Neutrophil (primary cell): ENCODE measurements at regions not wholly inside any gene's neighbourhood (a gene's known extent, or its start where the extent isn't known, plus 50 kb on each side); places are given as distances from the start of the nearest gene placed in this dataset.

ENCODE experiments used
- H3K27ac ChIP-seq: fragments of 200-600 bp; sonication (generic); 2 replicates; pipeline ENCODE4 v1.5.1; 2016; ENCODE audit warnings: mild to moderate bottlenecking, moderate library complexity
- H3K27me3 ChIP-seq: fragments of 200-600 bp; sonication (generic); 2 replicates; pipeline ENCODE4 v1.6.0; 2016; ENCODE audit warnings: mild to moderate bottlenecking
- H3K36me3 ChIP-seq: fragments of 200-600 bp; sonication (generic); 2 replicates; pipeline ENCODE4 v1.5.1; 2017
- H3K4me1 ChIP-seq, 2 experiments: fragments of 200-600 bp in 1 of 2; sonication (generic) in 1 of 2; 1 replicate in 1 of 2; 2 replicates in 1 of 2; pipeline versions ENCODE4 v1.5.1 to v1.6.1; 2013 to 2016; ENCODE audit warnings: low read depth in 1 of 2, low read length in 1 of 2, mild to moderate bottlenecking in 1 of 2, moderate library complexity in 1 of 2; ENCODE audit not compliant: control insufficient read depth in 1 of 2, insufficient read depth in 1 of 2
- H3K4me3 ChIP-seq, 2 experiments: fragments of 200-600 bp in 1 of 2; sonication (generic) in 1 of 2; 1 replicate in 1 of 2; 2 replicates in 1 of 2; pipeline ENCODE4 v1.5.1; 2013 to 2016; ENCODE audit warnings: low read depth in 1 of 2, low read length in 1 of 2, mild to moderate bottlenecking in 1 of 2, moderate library complexity in 1 of 2
- H3K9me3 ChIP-seq: fragments of 200-600 bp; sonication (generic); 2 replicates; pipeline ENCODE4 v1.5.1; 2016
- CTCF ChIP-seq: fragments of 200-600 bp; sonication (generic); IDR thresholded peaks from 2 replicates; pipeline ENCODE4 v1.5.1; 2016; ENCODE audit warnings: antibody characterized with exemption

- no peak for TF ChIP-seq CTCF
These were observed 49.7 kb upstream of the ANTXRL start for GRCh38 chr10:46236941-46237681.

More at GRCh38 chr10:46236941-46237681, 49.7 kb upstream of the ANTXRL start:
- no peak overlapping the region for H3K27ac ChIP-seq
- H3K36me3 ChIP-seq: no peaks in the 10 kb centered on the region
- H3K4me1 ChIP-seq: no peaks in the 10 kb centered on the region
- H3K4me3 ChIP-seq: no peak overlapping the region
- H3K27me3 ChIP-seq: no peaks in the 10 kb centered on the region
- H3K9me3 ChIP-seq: no peaks in the 10 kb centered on the region
